ENCODE measurements at regions not wholly inside any gene's neighbourhood (a gene's known extent, or its start where the extent isn't known, plus 50 kb on each side); places are given as distances from the start of the nearest gene placed in this dataset.

- ChIA-PET CTCF (no interaction called here), POLR2A (no interaction called here)
- H3K4me3 ChIP-seq: no peak overlapping the region
- no peak for ATAC-seq
- no peak overlapping the region for H3K4me2 ChIP-seq
- H3K9me3 ChIP-seq: peaks cover 20% of the 10 kb centered on the region
- 30% methylated on average over 1 of the region's 1 CpG for WGBS (ENCODE audit: missing lambda C conversion rate)
- TF ChIP-seq HMGXB4 (CRISPR knock-in tag; IDR thresholded peaks at IDR 0.05; ENCODE audit: borderline replicate concordance) (no peak), GATA3 (IDR thresholded peaks at IDR 0.05; ENCODE audit: borderline replicate concordance) (no peak), CEBPB (IDR thresholded peaks at IDR 0.05) (no peak), HOXA7 (CRISPR knock-in tag; IDR thresholded peaks at IDR 0.05) (no peak), PHF8 (IDR thresholded peaks at IDR 0.05; ENCODE audit: borderline replicate concordance, low read depth) (no peak)
- H3K27ac ChIP-seq: no peak overlapping the region
- no peaks in the 10 kb centered on the region for H3K4me1 ChIP-seq
- no peak for FAIRE-seq
- no peak for DNase-seq (ENCODE audit: low read depth in 1 of 2, low spot score in 1 of 2)
Measured at GRCh38 chr1:230536641-230537155, 105.6 kb upstream of the COG2 start.

- WGBS (ENCODE audit: missing lambda C conversion rate): 1% methylated on average over 2 of the region's 2 CpGs
- no peaks in the 10 kb centered on the region for H3K4me1 ChIP-seq
- TF ChIP-seq ESRRA (IDR thresholded peaks at IDR 0.05; ENCODE audit: borderline replicate concordance, low read length): no peak
- FAIRE-seq: no peak
- DNase-seq (ENCODE audit: low read depth in 1 of 2, low spot score in 1 of 2): no peak
- ChIA-PET POLR2A (no interaction called here), CTCF (no interaction called here)
- no peak overlapping the region for H3K27ac ChIP-seq
- H3K9me3 ChIP-seq: peaks cover 26% of the 10 kb centered on the region
- ATAC-seq: no peak
- no peak overlapping the region for H3K4me3 ChIP-seq
- no peak overlapping the region for H3K4me2 ChIP-seq
Measured at GRCh38 chr1:230534224-230534623, 108.1 kb upstream of the COG2 start.

- no peak for DNase-seq (ENCODE audit: low read depth in 1 of 2, low spot score in 1 of 2)
- CTCF ChIA-PET: no interaction called here
- H3K27ac ChIP-seq: no peak overlapping the region
- no peaks in the 10 kb centered on the region for H3K4me1 ChIP-seq
- no peak overlapping the region for H3K4me2 ChIP-seq
- no peak for FAIRE-seq
- H3K9me3 ChIP-seq: peaks cover 35% of the 10 kb centered on the region
- ATAC-seq: no peak
- TF ChIP-seq ZSCAN20 (CRISPR knock-in tag; IDR thresholded peaks at IDR 0.05) (no peak), EP300 (IDR thresholded peaks at IDR 0.05) (no peak), REST (IDR thresholded peaks at IDR 0.05) (no peak), CHD2 (IDR thresholded peaks at IDR 0.05; ENCODE audit: low read length, partially characterized antibody) (no peak), PHF8 (IDR thresholded peaks at IDR 0.05; ENCODE audit: borderline replicate concordance, low read depth) (no peak), HDAC2 (IDR thresholded peaks at IDR 0.05) (no peak), CBX8 (IDR thresholded peaks at IDR 0.05) (no peak), HMGXB4 (CRISPR knock-in tag; IDR thresholded peaks at IDR 0.05; ENCODE audit: borderline replicate concordance) (no peak), JUN (IDR thresholded peaks at IDR 0.05) (no peak), RFX5 (IDR thresholded peaks at IDR 0.05) (no peak), NFE2L2 (conservative IDR thresholded peaks at IDR 0.05; ENCODE audit: low read length) (no peak), POLR2A (IDR thresholded peaks at IDR 0.05; ENCODE audit: low read length) (no peak), ZC3H11A (IDR thresholded peaks at IDR 0.05) (no peak), EHF (CRISPR knock-in tag; IDR thresholded peaks at IDR 0.05) (no peak), SMC3 (IDR thresholded peaks at IDR 0.05) (no peak), POLR2AphosphoS2 (conservative IDR thresholded peaks at IDR 0.05; ENCODE audit: low read length) (no peak), FOSL2 (IDR thresholded peaks at IDR 0.05) (no peak), FOSL2 (CRISPR knock-in tag; IDR thresholded peaks at IDR 0.05) (no peak), FOXS1 (CRISPR knock-in tag; IDR thresholded peaks at IDR 0.05) (no peak)
- H3K4me3 ChIP-seq: no peak overlapping the region
- POLR2A ChIA-PET: no interaction called here
Measured at GRCh38 chr1:230531103-230531502, 105.0 kb upstream of the PGBD5 start.
